Liver (tissue), 8 donors: ENCODE measurements at regions not wholly inside any gene's neighbourhood (a gene's known extent, or its start where the extent isn't known, plus 50 kb on each side); places are given as distances from the start of the nearest gene placed in this dataset.

Experiments used
- DNase-seq: peaks from one replicate; pipeline ENCODE4 v3.0.0-alpha.2; 2017; ENCODE audit warnings: low spot score
- H3K27ac ChIP-seq, 2 donors: one replicate each; pipeline ENCODE4 v1.7.0; 2013; ENCODE audit warnings: inconsistent platforms in 2 of 2, low read length in 2 of 2, control low read depth in 1 of 2, low read depth in 1 of 2, mild to moderate bottlenecking in 1 of 2
- H3K27me3 ChIP-seq, 4 donors: one replicate each; pipeline versions ENCODE4 v1.6.1 to v1.7.0; 2013; ENCODE audit warnings: low read length in 3 of 4, inconsistent platforms in 1 of 4, mild to moderate bottlenecking in 1 of 4, moderate library complexity in 1 of 4; ENCODE audit not compliant: control insufficient read depth in 4 of 4, insufficient read depth in 4 of 4
- H3K36me3 ChIP-seq, 4 donors: one replicate each; pipeline versions ENCODE4 v1.6.1 to v1.7.0; 2013; ENCODE audit warnings: low read length in 3 of 4, mild to moderate bottlenecking in 3 of 4, low read depth in 1 of 4, moderate library complexity in 1 of 4; ENCODE audit not compliant: control insufficient read depth in 4 of 4, insufficient read depth in 3 of 4
- H3K4me1 ChIP-seq, 4 donors: one replicate each; pipeline versions ENCODE4 v1.6.1 to v1.7.0; 2013; ENCODE audit warnings: low read length in 3 of 4, mild to moderate bottlenecking in 3 of 4, moderate library complexity in 1 of 4; ENCODE audit not compliant: control insufficient read depth in 4 of 4, insufficient read depth in 4 of 4
- H3K4me3 ChIP-seq, 3 donors: one replicate each; pipeline versions ENCODE4 v1.6.1 to v1.7.0; 2013; ENCODE audit warnings: low read length in 3 of 3, control low read depth in 1 of 3, low read depth in 1 of 3, mild to moderate bottlenecking in 1 of 3
- H3K9ac ChIP-seq, 2 donors: one replicate each; pipeline ENCODE4 v1.7.0; 2013; ENCODE audit warnings: low read length in 2 of 2, mild to moderate bottlenecking in 2 of 2, moderate library complexity in 2 of 2, control low read depth in 1 of 2, low read depth in 1 of 2
- H3K9me3 ChIP-seq, 4 donors: one replicate each; pipeline versions ENCODE4 v1.6.1 to v1.7.0; 2013; ENCODE audit warnings: low read length in 3 of 4; ENCODE audit not compliant: control insufficient read depth in 4 of 4
- ATF3 ChIP-seq: IDR thresholded peaks from 2 replicates; pipeline ENCODE4 v1.6.1; 2016; ENCODE audit warnings: antibody characterized with exemption
- CTCF ChIP-seq: fragments of 150-350 bp; IDR thresholded peaks from 2 replicates; pipeline ENCODE4 v1.5.1; 2017; ENCODE audit warnings: improper control_type of control experiment, low read depth, low read length; ENCODE audit not compliant: missing input control
- EGR1 ChIP-seq, 2 donors: IDR thresholded peaks; 2 replicates each; pipeline ENCODE4 v1.6.1; 2016 to 2018; ENCODE audit warnings: antibody characterized with exemption in 2 of 2, low read depth in 2 of 2
- FOXA1 ChIP-seq: IDR thresholded peaks from 2 replicates; pipeline ENCODE4 v1.6.1; 2016; ENCODE audit warnings: antibody characterized with exemption
- FOXA2 ChIP-seq: IDR thresholded peaks from 2 replicates; pipeline ENCODE4 v1.6.1; 2016; ENCODE audit warnings: antibody characterized with exemption
- GABPA ChIP-seq, 2 donors: IDR thresholded peaks in 1 of 2; conservative IDR thresholded peaks in 1 of 2; 2 replicates each; pipeline ENCODE4 v1.6.1; 2016; ENCODE audit warnings: antibody characterized with exemption in 2 of 2, mild to moderate bottlenecking in 1 of 2, moderate library complexity in 1 of 2
- HNF4A ChIP-seq, 2 donors: conservative IDR thresholded peaks; 2 replicates each; pipeline ENCODE4 v1.6.1; 2016; ENCODE audit warnings: antibody characterized with exemption in 2 of 2, mild to moderate bottlenecking in 2 of 2
- HNF4G ChIP-seq: IDR thresholded peaks from 2 replicates; pipeline ENCODE4 v1.6.1; 2016; ENCODE audit warnings: antibody characterized with exemption
- JUND ChIP-seq, 2 donors: IDR thresholded peaks; 2 replicates each; pipeline ENCODE4 v1.6.1; 2016; ENCODE audit warnings: antibody characterized with exemption in 2 of 2
- NR2F2 ChIP-seq: IDR thresholded peaks from 2 replicates; pipeline ENCODE4 v1.6.1; 2016; ENCODE audit warnings: antibody characterized with exemption
- RAD21 ChIP-seq, 2 donors: IDR thresholded peaks; 2 replicates each; pipeline ENCODE4 v1.6.1; 2016; ENCODE audit warnings: antibody characterized with exemption in 2 of 2, mild to moderate bottlenecking in 2 of 2
- REST ChIP-seq: IDR thresholded peaks from 2 replicates; pipeline ENCODE4 v1.6.1; 2016; ENCODE audit warnings: antibody characterized with exemption, mild to moderate bottlenecking
- RXRA ChIP-seq, 2 donors: IDR thresholded peaks; 2 replicates each; pipeline ENCODE4 v1.6.1; 2017 to 2018; ENCODE audit warnings: antibody characterized with exemption in 2 of 2, mild to moderate bottlenecking in 1 of 2
- SP1 ChIP-seq: IDR thresholded peaks from 2 replicates; pipeline ENCODE4 v1.6.1; 2018; ENCODE audit warnings: antibody characterized with exemption, mild to moderate bottlenecking
- YY1 ChIP-seq: IDR thresholded peaks from 2 replicates; pipeline ENCODE4 v1.6.1; 2016; ENCODE audit warnings: antibody characterized with exemption, mild to moderate bottlenecking
- WGBS: extraction: QIAGEN DNeasy Blood & Tissue Kit; methylation state at CpG from one replicate; pipeline ENCODE4 v1.1.7; 2013; 5-methylcytosine and 5-hydroxymethylcytosine counted together
- TF ChIP-seq, protein P1 (sequence below): IDR thresholded peaks from 2 replicates; pipeline ENCODE4 v1.6.1; 2016; ENCODE audit warnings: antibody characterized with exemption
- donor health status: healthy.
- donor health status: healthy.
- donor health status: healthy.
- donor health status: healthy.
- donor health status: healthy.

- TF ChIP-seq REST (no peak), ATF3 (no peak), YY1 (no peak)
Observed at GRCh38 chr5:136529081-136529480, 163.7 kb upstream of the TRPC7 start (continued).

GRCh38 chr5:136528481-136529030 lies 163.2 kb upstream of the TRPC7 start:
- Histone ChIP-seq H3K4me3 (no peak overlapping the region), H3K27me3 (no peaks in the 10 kb centered on the region), H3K9ac (no peak overlapping the region), H3K4me1 (no peaks in the 10 kb centered on the region), H3K27ac (no peak overlapping the region), H3K9me3 (no peaks in the 10 kb centered on the region), H3K36me3 (no peaks in the 10 kb centered on the region)
- no peak for DNase-seq
- 67% methylated on average over 2 of the region's 2 CpGs for WGBS
- no peak for TF ChIP-seq CTCF
- TF ChIP-seq REST = no peak
- no peak for TF ChIP-seq EGR1 (IDR thresholded peaks at IDR 0.05; ENCODE audit: low read depth in 2 of 2)
- TF ChIP-seq, protein P1, sequence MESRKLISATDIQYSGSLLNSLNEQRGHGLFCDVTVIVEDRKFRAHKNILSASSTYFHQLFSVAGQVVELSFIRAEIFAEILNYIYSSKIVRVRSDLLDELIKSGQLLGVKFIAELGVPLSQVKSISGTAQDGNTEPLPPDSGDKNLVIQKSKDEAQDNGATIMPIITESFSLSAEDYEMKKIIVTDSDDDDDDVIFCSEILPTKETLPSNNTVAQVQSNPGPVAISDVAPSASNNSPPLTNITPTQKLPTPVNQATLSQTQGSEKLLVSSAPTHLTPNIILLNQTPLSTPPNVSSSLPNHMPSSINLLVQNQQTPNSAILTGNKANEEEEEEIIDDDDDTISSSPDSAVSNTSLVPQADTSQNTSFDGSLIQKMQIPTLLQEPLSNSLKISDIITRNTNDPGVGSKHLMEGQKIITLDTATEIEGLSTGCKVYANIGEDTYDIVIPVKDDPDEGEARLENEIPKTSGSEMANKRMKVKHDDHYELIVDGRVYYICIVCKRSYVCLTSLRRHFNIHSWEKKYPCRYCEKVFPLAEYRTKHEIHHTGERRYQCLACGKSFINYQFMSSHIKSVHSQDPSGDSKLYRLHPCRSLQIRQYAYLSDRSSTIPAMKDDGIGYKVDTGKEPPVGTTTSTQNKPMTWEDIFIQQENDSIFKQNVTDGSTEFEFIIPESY = no peak
- no peak for TF ChIP-seq HNF4A (conservative IDR thresholded peaks at IDR 0.05)
- no peak for TF ChIP-seq SP1
- TF ChIP-seq JUND (IDR thresholded peaks at IDR 0.05) = no peak
- no peak for TF ChIP-seq FOXA1
- no peak for TF ChIP-seq GABPA (IDR thresholded peaks at IDR 0.05 in 1 of 2, conservative IDR thresholded peaks at IDR 0.05 in 1 of 2)
- TF ChIP-seq RXRA (IDR thresholded peaks at IDR 0.05) = no peak
- no peak for TF ChIP-seq ATF3
- no peak for TF ChIP-seq RAD21 (IDR thresholded peaks at IDR 0.05)
- no peak for TF ChIP-seq YY1
- TF ChIP-seq NR2F2 = no peak
- TF ChIP-seq HNF4G = no peak
- no peak for TF ChIP-seq FOXA2
